ENCODE measurements at regions not wholly inside any gene's neighbourhood (a gene's known extent, or its start where the extent isn't known, plus 50 kb on each side); places are given as distances from the start of the nearest gene placed in this dataset.

GRCh38 chrX:141469469-141469868 is 115.1 kb downstream of the SPANXA1 start:
- no peak overlapping the region for H3K23ac ChIP-seq (ENCODE audit: insufficient read length)
- no peak overlapping the region for H2BK20ac ChIP-seq (ENCODE audit: low read length)
- H3K23me2 ChIP-seq (ENCODE audit: low read depth, low read length), result no peaks in the 10 kb centered on the region
- no peaks in the 10 kb centered on the region for H3K79me2 ChIP-seq (ENCODE audit: control insufficient read depth in 1 of 2, insufficient read depth in 2 of 2, low read length in 2 of 2)
- no peak overlapping the region for H4K8ac ChIP-seq (ENCODE audit: extremely low read depth, insufficient read depth, low read length)
- H2AFZ ChIP-seq (ENCODE audit: low read length), result no peak overlapping the region
- no peak for TF ChIP-seq EGR1 (IDR thresholded peaks at IDR 0.05; ENCODE audit: borderline replicate concordance, low read depth, low read length)
- no peak for TF ChIP-seq RFX5 (IDR thresholded peaks at IDR 0.05; ENCODE audit: borderline replicate concordance, low read depth, low read length)
- no peak overlapping the region for H3K4ac ChIP-seq (replicated peaks; ENCODE audit: insufficient read length, low read depth, low read length)
- H4K20me1 ChIP-seq (replicated peaks in 1 of 2; ENCODE audit: control insufficient read depth in 1 of 2, insufficient read depth in 2 of 2, low read length in 2 of 2), result no peaks in the 10 kb centered on the region
- H2AK5ac ChIP-seq (ENCODE audit: low read depth, low read length), result no peak overlapping the region
- no peak overlapping the region for H2BK5ac ChIP-seq (ENCODE audit: low read depth, low read length)
- WGBS, 2 experiments (ENCODE audit: extremely low coverage in 1 of 2, insufficient coverage in 1 of 2, insufficient read length in 1 of 2, insufficient replicate concordance in 2 of 2, low coverage in 1 of 2, low lambda C conversion rate in 2 of 2, missing lambda C conversion rate in 1 of 2), result 90% methylated on average over 4 of the region's 4 CpGs; no CpG with 5 or more reads in 1 of the 2 experiments
- DNase-seq (ENCODE audit: low read depth in 1 of 2, low spot score in 2 of 2) (no peak), FAIRE-seq (no peak)
- no peak overlapping the region for H4K91ac ChIP-seq (replicated peaks; ENCODE audit: insufficient read length, low read length)
- H3K27me3 ChIP-seq (replicated peaks in 1 of 4; ENCODE audit: control insufficient read depth in 3 of 4, extremely low read depth in 1 of 4, insufficient read depth in 3 of 4, low read length in 3 of 4), result no peaks in the 10 kb centered on the region
- CTCF ChIA-PET (ENCODE audit: partially characterized antibody), result interaction anchor here (0.7 kb wide), 1 partner anchor 238 kb away, joined by 3 read pairs; no protein-coding TSS in a partner anchor
- H3K27ac ChIP-seq (ENCODE audit: low read depth, low read length), result no peak overlapping the region
- H2BK12ac ChIP-seq (ENCODE audit: low read depth, low read length), result no peak overlapping the region
- H3K56ac ChIP-seq (replicated peaks; ENCODE audit: insufficient read length, low read depth, low read length), result no peak overlapping the region
- H3K36me3 ChIP-seq (ENCODE audit: control insufficient read depth in 2 of 4, insufficient read depth in 4 of 4, low read length in 3 of 4), result no peaks in the 10 kb centered on the region
- H3K9ac ChIP-seq (replicated peaks in 1 of 4; ENCODE audit: extremely low read depth in 1 of 4, low read depth in 3 of 4, low read length in 3 of 4), result no peak overlapping the region
- H3K4me3 ChIP-seq (ENCODE audit: extremely low read depth in 1 of 4, insufficient read depth in 2 of 4, low read depth in 3 of 4, low read length in 4 of 4), result no peak overlapping the region
- H3K18ac ChIP-seq (ENCODE audit: extremely low read depth, low read length), result no peak overlapping the region
- no peaks in the 10 kb centered on the region for H3K79me1 ChIP-seq (ENCODE audit: low read depth, low read length)
- no peak overlapping the region for H2BK15ac ChIP-seq (ENCODE audit: low read length)
- 0 out of 7 replicates have a peak, but pooled peaks cover 0 to 3% (median 0%) of the 10 kb centered on the region in 4 experiments for H3K4me1 ChIP-seq (replicated peaks in 1 of 4; ENCODE audit: control insufficient read depth in 3 of 4, insufficient read depth in 4 of 4, low read length in 3 of 4)
- no peak overlapping the region for H3K4me2 ChIP-seq (ENCODE audit: insufficient read depth in 1 of 2, low read depth in 2 of 2, low read length in 2 of 2)
- no peak overlapping the region for H2BK120ac ChIP-seq (replicated peaks; ENCODE audit: low read depth, low read length)
- no peak overlapping the region for H4K5ac ChIP-seq (ENCODE audit: insufficient read length, low read depth, low read length)
- POLR2A ChIA-PET (ENCODE audit: partially characterized antibody), result no interaction called here
- no peak overlapping the region for H3K14ac ChIP-seq (ENCODE audit: insufficient read length)
- H3K9me3 ChIP-seq (ENCODE audit: insufficient read depth in 2 of 2, low read depth in 1 of 2, low read length in 1 of 2), result no peaks in the 10 kb centered on the region

Measured in H1 (cell line).